ENCODE measurements at regions not wholly inside any gene's neighbourhood (a gene's known extent, or its start where the extent isn't known, plus 50 kb on each side); places are given as distances from the start of the nearest gene placed in this dataset.

DNA sequence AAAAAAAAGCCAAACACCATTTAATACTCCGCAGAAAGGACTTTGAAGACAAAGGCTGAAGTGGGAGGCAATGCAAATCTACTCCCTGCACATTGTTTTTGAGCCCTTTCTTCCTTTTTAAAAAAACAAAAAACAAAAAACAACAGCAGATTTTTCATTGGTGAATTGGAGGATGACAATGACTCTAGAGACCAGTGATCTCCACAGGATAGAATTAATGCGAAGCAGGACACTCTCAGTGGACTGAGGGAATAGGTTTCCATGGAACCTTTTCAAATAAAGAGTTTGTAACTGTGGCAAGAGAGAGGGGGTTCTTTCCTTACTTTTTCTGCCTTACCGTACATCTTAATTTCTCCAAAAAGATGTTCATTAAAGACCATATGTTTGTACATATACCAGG, 371.0 kb downstream of the MEIS1 start:
- H3K27me3 ChIP-seq (ENCODE audit: insufficient read depth, poor library complexity, severe bottlenecking), result no peaks in the 10 kb centered on the region
- no peak for DNase-seq (ENCODE audit: low read depth in 1 of 2, low spot score in 1 of 2)
- no peak overlapping the region for H3K27ac ChIP-seq (replicated peaks)
- no peak overlapping the region for H3K4me3 ChIP-seq (replicated peaks; ENCODE audit: insufficient read depth, low read length)
- TF ChIP-seq GABPA (IDR thresholded peaks at IDR 0.05; ENCODE audit: low read depth), result no peak
- TF ChIP-seq POLR2AphosphoS5 (IDR thresholded peaks at IDR 0.05; ENCODE audit: low read depth), result no peak
- no peak for TF ChIP-seq REST (IDR thresholded peaks at IDR 0.05; ENCODE audit: insufficient replicate concordance, low read depth)
- no peak for TF ChIP-seq SPI1 (IDR thresholded peaks at IDR 0.05; ENCODE audit: borderline replicate concordance, low read depth)
- TF ChIP-seq CTCF (IDR thresholded peaks at IDR 0.05; ENCODE audit: insufficient read depth, low read length), result no peak

DNA sequence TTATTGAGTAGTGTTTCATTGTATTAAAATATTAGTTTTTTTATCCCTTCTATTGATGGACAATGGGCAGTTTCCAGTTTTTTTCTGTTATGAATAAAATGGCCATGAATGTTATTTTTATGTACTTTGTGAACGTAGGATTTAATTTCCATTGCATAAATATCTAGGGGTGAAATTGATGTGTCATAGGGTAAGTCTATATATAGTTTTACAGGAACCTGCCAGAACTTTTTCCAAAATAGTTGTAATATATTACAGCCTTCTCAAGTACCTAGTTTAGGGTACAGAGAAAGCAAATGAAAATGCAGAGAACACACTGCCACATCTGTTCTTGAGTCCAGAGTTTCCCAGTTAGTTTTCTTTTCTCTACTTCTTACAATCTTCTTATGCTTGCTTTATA, 378.6 kb downstream of the MEIS1 start:
- no peaks in the 10 kb centered on the region for H3K27me3 ChIP-seq (ENCODE audit: insufficient read depth, poor library complexity, severe bottlenecking)
- TF ChIP-seq REST (IDR thresholded peaks at IDR 0.05; ENCODE audit: insufficient replicate concordance, low read depth) (no peak), SPI1 (IDR thresholded peaks at IDR 0.05; ENCODE audit: borderline replicate concordance, low read depth) (no peak), CTCF (IDR thresholded peaks at IDR 0.05; ENCODE audit: insufficient read depth, low read length) (no peak)
- no peak overlapping the region for H3K4me3 ChIP-seq (replicated peaks; ENCODE audit: insufficient read depth, low read length)
- no peak overlapping the region for H3K27ac ChIP-seq (replicated peaks)
- no peak for DNase-seq (ENCODE audit: low read depth in 1 of 2, low spot score in 1 of 2)

DNA sequence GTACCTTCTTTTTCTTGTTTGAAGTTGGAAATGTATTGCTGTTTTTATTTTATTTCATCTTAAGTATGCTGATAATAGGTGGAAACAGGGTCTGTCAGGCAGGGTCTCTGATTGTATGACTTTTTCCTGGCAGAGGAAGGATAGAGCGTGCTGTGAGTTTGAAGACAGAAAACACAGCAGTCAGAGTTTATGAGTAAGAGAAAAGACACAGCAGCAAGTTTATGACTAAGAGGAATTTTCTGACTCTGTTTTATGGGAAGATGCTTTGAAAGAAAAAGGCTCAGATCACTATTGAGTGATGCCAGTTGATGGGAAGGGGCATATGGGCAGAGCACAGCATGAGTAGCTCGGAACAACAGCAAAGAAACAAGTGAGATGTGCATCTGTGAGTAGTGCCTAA, 379.1 kb downstream of the MEIS1 start:
- TF ChIP-seq SPI1 (IDR thresholded peaks at IDR 0.05; ENCODE audit: borderline replicate concordance, low read depth) (no peak), CTCF (IDR thresholded peaks at IDR 0.05; ENCODE audit: insufficient read depth, low read length) (no peak), REST (IDR thresholded peaks at IDR 0.05; ENCODE audit: insufficient replicate concordance, low read depth) (no peak), GABPA (IDR thresholded peaks at IDR 0.05; ENCODE audit: low read depth) (no peak), POLR2AphosphoS5 (IDR thresholded peaks at IDR 0.05; ENCODE audit: low read depth) (no peak)
- no peak overlapping the region for H3K27ac ChIP-seq (replicated peaks)
- H3K4me3 ChIP-seq (replicated peaks; ENCODE audit: insufficient read depth, low read length), result no peak overlapping the region
- no peaks in the 10 kb centered on the region for H3K27me3 ChIP-seq (ENCODE audit: insufficient read depth, poor library complexity, severe bottlenecking)
- no peak for DNase-seq (ENCODE audit: low read depth in 1 of 2, low spot score in 1 of 2)
